Medulla oblongata (tissue), 1 donor: ENCODE measurements at regions not wholly inside any gene's neighbourhood (a gene's known extent, or its start where the extent isn't known, plus 50 kb on each side); places are given as distances from the start of the nearest gene placed in this dataset.

Experiments used
- DNase-seq: peaks from one replicate; pipeline ENCODE4 v3.0.0-alpha.2; 2015; ENCODE audit errors: extremely low spot score

DNA sequence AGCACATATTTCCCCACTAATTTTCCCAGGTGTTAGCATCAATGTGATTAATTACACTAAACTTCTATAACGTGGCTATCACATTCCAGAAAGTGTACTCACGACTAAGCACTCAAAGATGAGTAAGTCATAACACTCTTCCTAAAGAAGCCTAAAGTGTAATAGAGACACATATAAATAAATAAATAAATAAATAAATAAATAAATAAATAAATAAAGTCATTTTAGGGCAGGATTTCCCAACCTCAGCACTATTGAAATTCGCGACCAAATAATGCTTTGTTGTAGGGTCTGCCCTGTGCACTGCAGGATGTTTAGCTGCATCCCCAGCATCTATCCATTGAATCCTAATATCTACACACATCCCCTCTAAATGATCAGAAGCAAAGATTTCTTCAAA lies 390.9 kb downstream of the CDH7 start:
- DNase-seq = no peak

DNA sequence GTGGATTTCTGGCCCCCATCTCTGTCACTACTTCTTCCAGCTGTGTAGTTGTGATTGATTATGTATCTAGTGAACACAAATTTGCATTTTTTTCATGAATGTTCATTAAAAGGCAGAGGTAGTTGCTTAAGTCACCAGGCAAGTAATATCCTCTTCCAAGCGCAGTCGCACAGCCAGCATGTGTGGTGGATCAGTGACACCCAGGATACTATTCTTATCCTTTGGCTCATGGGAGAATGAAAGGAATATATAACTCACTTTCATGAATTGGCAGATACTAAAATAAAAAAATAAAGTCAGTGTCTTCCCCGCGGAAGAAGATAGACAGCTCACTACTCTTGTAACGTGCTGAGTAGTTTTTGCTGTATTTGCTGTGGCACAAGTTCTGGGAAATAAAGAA lies 387.8 kb downstream of the CDH7 start:
- no peak for DNase-seq

- no peak for DNase-seq
Observed at GRCh38 chr18:66136039-66136438, 385.2 kb downstream of the CDH7 start.

DNA sequence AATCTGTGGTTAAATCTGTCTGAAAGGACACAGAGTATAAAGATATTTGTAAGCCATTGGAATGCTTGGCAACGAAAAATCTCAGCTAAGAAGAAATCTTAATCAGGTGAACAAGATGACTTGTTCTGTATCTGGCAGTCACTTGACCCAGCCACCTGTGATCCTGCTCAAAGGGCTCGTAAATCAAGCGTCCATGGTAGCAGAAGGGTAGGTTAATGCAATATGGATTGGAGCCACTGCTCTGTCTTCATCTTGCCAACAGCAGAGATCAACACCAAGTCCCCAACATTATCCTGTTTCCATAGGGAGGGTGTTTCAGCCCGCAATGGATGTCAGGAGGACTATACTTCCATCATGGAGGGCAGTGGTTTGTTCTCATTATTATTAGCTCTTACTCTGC lies 378.4 kb downstream of the CDH7 start:
- no peak for DNase-seq

- no peak for DNase-seq
Observed at GRCh38 chr18:66126266-66126665, 375.5 kb downstream of the CDH7 start.

DNA sequence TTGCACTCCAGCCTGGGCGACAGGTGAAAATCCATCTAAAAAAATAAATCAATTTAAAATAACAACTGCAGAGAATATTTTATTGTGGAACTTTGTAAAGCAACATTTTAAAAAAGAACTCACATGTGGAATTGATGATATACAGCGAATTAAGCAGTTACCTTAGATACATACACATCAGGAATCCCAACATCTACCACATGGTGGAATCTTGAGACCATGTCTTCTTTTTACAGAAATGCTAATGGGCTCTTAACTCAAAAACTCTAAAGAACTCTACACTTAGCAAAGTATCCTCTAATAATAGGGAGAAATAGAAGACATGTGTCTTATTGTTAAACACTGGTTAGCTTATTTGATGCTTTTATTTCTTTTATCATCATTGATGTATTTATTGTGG lies 373.6 kb downstream of the CDH7 start:
- DNase-seq = no peak

DNA sequence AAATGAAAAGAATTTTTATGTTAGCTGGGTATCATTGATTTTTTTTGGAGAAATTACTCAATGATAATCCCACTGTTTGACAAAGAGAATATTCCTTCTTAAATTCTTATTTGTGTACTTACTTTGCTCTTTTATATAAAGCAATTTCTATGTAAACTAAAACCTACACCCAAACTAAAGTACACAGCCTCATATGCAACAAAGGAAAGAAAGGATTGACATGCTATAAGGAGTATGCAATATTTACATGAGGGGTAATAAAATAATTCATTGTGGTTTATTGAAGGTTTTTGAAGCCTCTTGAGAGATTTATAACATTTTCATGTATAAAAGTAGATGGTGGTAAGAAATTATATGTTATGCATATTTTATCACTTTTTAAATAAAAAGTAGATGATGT lies 368.5 kb downstream of the CDH7 start:
- DNase-seq = no peak

GRCh38 chr18:66111018-66111417 lies 360.2 kb downstream of the CDH7 start:
- no peak for DNase-seq

DNA sequence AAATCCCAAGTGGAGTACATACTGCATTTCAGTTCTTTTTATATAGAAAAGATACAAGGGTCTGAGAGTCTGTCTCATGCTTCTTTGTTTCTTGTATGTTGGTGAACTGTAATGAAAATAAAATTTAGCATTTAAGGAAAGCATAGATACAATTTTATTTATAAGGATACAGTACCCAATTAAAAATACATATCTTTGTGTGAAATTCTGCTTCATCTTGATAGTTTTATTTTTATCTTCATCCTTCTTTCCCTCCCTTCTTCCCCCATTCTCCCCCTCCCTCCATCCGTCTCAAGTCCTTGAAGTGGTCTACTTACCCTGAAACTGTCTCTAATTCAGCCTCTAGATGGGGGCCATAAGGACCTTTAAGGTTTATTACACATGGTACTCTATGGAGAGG lies 359.8 kb downstream of the CDH7 start:
- DNase-seq = no peak

DNA sequence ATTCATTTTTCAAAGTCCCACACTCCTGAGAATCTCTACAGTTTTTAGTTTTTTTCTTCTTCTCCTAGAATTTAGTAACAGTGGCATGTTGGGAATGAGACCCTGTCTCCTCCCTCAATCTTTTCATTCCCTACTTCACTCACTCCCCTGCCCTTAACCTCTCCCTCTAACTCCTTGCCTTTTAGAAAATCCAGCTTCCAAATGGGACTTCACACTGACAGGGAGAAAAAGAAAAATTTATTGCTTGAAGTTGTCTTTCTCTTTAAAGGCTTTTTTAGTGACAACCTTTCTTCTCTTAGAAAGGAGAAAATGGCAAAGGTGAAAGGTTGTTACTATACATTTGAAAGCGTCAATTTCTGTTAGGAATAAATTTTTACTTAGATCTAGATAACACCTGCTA lies 359.2 kb downstream of the CDH7 start:
- no peak for DNase-seq

DNA sequence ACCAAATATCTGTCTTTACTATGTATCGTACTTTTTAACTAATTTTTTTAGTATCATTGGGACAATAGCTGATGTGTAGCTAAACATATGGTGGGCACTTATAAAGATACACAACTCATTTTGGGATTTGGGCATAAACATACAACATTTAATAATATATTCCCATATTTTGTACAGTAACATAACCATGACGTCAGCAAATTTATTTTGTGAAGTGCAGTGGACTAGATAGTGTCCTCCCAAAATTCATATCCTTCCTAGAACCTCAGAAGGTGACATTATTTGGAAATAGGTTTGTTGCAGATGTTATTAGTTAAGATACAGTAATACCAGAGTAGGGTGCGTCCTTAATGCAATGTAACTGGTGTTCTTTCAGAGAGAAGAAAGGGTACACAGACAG lies 356.7 kb downstream of the CDH7 start:
- DNase-seq = no peak

- no peak for DNase-seq
Observed at GRCh38 chr18:66105016-66105415, 354.2 kb downstream of the CDH7 start.

GRCh38 chr18:66103550-66103949 lies 352.7 kb downstream of the CDH7 start:
- no peak for DNase-seq

GRCh38 chr18:66083078-66083477 lies 332.3 kb downstream of the CDH7 start:
- no peak for DNase-seq

GRCh38 chr18:66078925-66079800 lies 328.4 kb downstream of the CDH7 start:
- no peak for DNase-seq

- no peak for DNase-seq
Observed at GRCh38 chr18:66077066-66077465, 326.3 kb downstream of the CDH7 start.

DNA sequence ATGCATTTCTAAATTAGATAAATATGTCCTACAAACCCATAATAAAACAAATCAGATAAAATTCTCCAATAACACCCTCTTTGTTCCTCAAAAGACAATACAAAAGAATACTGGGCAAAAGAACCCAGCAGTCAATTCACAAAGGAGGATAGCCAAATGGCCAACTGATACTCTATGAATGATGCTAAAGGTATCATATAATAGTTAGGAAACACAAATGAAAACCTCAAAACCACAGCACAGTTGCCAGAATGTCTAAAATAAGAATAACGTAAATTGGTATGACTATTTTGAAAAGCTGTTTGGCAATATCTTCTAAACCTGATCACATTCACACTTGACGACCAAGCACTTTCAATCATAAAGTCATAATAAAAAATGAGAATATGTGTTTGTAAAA lies 315.4 kb downstream of the CDH7 start:
- no peak for DNase-seq

GRCh38 chr18:66048406-66048805 lies 297.6 kb downstream of the CDH7 start:
- no peak for DNase-seq

- no peak for DNase-seq
Observed at GRCh38 chr18:66046032-66046602, 295.3 kb downstream of the CDH7 start.

DNA sequence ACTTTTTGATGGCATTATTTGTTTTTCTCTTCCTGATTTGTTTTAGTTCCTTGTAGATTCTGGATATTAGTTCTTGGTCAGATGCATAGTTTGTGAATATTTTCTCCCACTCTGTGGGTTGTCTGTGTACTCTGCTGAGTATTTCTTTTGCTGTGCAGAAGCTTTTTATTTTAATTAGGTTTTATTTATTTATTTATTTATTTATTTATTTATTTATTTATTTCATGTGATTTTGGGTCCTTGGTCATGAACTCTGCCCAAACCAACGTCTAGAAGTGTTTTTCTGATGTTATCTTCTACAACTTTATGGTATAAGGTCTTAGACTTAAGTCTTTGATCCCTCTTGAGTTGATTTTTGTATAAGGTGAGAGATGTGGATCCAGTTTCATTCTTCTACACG lies 292.2 kb downstream of the CDH7 start:
- no peak for DNase-seq

- DNase-seq = no peak
Observed at GRCh38 chr18:66013969-66014368, 263.2 kb downstream of the CDH7 start.

DNA sequence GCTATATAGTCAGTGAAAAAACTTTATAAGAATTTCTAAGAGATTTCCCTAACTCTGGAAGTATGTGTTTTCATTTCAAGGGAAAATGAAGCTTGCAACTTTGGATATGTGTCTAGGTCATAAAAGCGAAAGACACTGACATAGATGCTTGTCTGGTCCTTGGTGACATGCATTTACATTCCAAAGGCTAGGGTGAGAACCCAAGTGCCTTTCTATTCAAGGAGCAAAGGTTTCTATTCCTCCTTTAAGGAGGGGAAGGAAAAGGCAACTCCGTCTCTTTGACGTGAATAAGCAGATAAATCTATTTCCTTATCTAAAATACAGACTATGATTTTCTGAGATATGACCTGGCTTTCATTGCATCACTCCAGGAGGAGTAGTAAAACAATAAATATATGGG lies 261.1 kb downstream of the CDH7 start:
- DNase-seq = no peak

DNA sequence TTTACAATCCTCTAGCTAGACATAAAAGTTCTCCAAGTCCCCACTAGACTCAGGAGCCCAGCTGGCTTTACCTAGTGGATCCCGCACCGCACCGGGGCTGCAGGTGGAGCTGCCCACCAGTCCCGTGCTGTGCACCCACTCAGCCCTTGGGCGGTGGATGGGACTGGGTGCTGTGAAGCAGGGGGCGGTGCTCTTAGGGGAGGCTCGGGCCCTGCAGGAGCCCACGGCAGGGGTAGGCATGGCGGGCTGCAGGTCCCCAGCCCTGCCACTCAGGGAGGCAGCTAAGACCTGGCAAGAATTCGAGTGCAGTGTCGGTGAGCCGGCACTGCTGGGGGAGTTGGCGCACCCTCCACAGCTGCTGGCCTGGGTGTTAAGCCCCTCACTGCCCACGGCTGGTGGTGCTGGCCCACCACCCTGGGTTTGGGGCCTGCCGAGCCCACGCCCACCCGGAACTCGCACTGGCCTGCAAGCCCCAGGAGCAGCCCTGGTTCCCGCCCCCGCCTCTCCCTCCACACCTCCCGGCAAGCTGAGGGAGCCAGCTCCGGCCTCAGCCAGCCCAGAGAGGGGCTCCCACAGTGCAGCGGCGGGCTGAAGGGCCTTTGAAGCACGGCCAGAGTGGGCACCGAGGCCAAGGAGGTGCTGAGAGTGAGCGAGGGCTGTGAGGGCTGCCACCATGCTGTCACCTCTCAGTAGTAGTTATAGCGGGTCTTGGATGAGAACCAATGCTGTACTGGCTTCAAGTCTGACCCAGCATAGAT lies 255.2 kb downstream of the CDH7 start:
- no peak for DNase-seq
